Peyer's patch (tissue), 4 donors: ENCODE measurements at regions not wholly inside any gene's neighbourhood (a gene's known extent, or its start where the extent isn't known, plus 50 kb on each side); places are given as distances from the start of the nearest gene placed in this dataset.

Experiments used
- CTCF ChIP-seq, 6 experiments: fragments of 450-650 bp in 4 of 6; fragments of 200-600 bp in 2 of 6; sonication (generic) in 1 of 6; IDR thresholded peaks; one replicate each; pipeline ENCODE4 v1.5.1; 2017 to 2019; ENCODE audit warnings: antibody characterized with exemption in 6 of 6, mild to moderate bottlenecking in 3 of 6, moderate library complexity in 1 of 6
- POLR2A ChIP-seq, 2 donors: fragments of 450-650 bp; IDR thresholded peaks; one replicate each; pipeline ENCODE4 v1.5.1; 2017; ENCODE audit warnings: antibody characterized with exemption in 2 of 2, mild to moderate bottlenecking in 2 of 2, moderate library complexity in 2 of 2

GRCh38 chr9:78697618-78698017 is 400.7 kb downstream of the PSAT1 start:
- no peak for TF ChIP-seq CTCF (IDR thresholded peaks at IDR 0.05)
- TF ChIP-seq POLR2A (IDR thresholded peaks at IDR 0.05): no peak
